Neuronal stem cell (in vitro differentiated cells): ENCODE measurements at regions not wholly inside any gene's neighbourhood (a gene's known extent, or its start where the extent isn't known, plus 50 kb on each side); places are given as distances from the start of the nearest gene placed in this dataset.
"Not testable (repeated sequence)": the region's sequence is repeated elsewhere in the genome, so short reads cannot be mapped to it uniquely, and the experiment has no call there.

Experiments
- DNase-seq: peaks from one replicate; pipeline ENCODE4 v3.0.0-alpha.2; 2013; ENCODE audit warnings: low spot score
- H2AFZ ChIP-seq: one replicate; pipeline ENCODE4 v1.6.1; 2013; ENCODE audit warnings: mild to moderate bottlenecking, low read length, inconsistent platforms
- H2AK5ac ChIP-seq: 2 replicates; pipeline ENCODE4 v1.6.1; 2013; ENCODE audit warnings: low read depth, mild to moderate bottlenecking, inconsistent platforms, low read length, moderate library complexity, mixed read lengths
- H2BK120ac ChIP-seq: 2 replicates; pipeline ENCODE4 v1.6.1; 2013; ENCODE audit warnings: low read depth, mild to moderate bottlenecking, inconsistent platforms, low read length, moderate library complexity, mixed read lengths
- H2BK12ac ChIP-seq: one replicate; pipeline ENCODE4 v1.6.1; 2013; ENCODE audit warnings: low read length, inconsistent platforms
- H2BK15ac ChIP-seq: 2 replicates; pipeline ENCODE4 v1.6.1; 2013; ENCODE audit warnings: mild to moderate bottlenecking, low read length, inconsistent platforms, mixed read lengths
- H2BK5ac ChIP-seq: one replicate; pipeline ENCODE4 v1.6.1; 2013; ENCODE audit warnings: inconsistent platforms, mild to moderate bottlenecking, low read length, moderate library complexity
- H3K14ac ChIP-seq: one replicate; pipeline ENCODE4 v1.6.1; 2013; ENCODE audit warnings: low read length, inconsistent platforms
- H3K18ac ChIP-seq: 2 replicates; pipeline ENCODE4 v1.6.1; 2013; ENCODE audit warnings: low read length, inconsistent platforms
- H3K23ac ChIP-seq: 2 replicates; pipeline ENCODE4 v1.6.1; 2013; ENCODE audit warnings: low read depth, mild to moderate bottlenecking, mixed read lengths, low read length, inconsistent platforms; ENCODE audit not compliant: poor library complexity
- H3K27ac ChIP-seq: replicated peaks from 3 replicates; pipeline ENCODE4 v1.5.1; 2013; ENCODE audit warnings: low read length, inconsistent platforms
- H3K27me3 ChIP-seq, 3 experiments: 2 replicates each; pipeline ENCODE4 v1.6.1; 2013; ENCODE audit warnings: low read length in 3 of 3, mild to moderate bottlenecking in 2 of 3, inconsistent platforms in 1 of 3, low read depth in 1 of 3, mixed read lengths in 1 of 3, moderate library complexity in 1 of 3; ENCODE audit not compliant: control insufficient read depth in 3 of 3, insufficient read depth in 3 of 3
- H3K36me3 ChIP-seq, 2 donors: replicated peaks in 1 of 2; 2 replicates each; pipeline ENCODE4 v1.6.1; 2013; ENCODE audit warnings: low read length in 2 of 2; ENCODE audit not compliant: control insufficient read depth in 2 of 2, insufficient read depth in 2 of 2
- H3K4ac ChIP-seq: 2 replicates; pipeline ENCODE4 v1.6.1; 2013; ENCODE audit warnings: inconsistent platforms, mild to moderate bottlenecking, low read length, moderate library complexity
- H3K4me1 ChIP-seq, 2 donors: 1 replicate in 1 of 2; 2 replicates in 1 of 2; pipeline ENCODE4 v1.6.1; 2013; ENCODE audit warnings: low read length in 2 of 2, low read depth in 1 of 2; ENCODE audit not compliant: control insufficient read depth in 2 of 2, insufficient read depth in 1 of 2
- H3K4me2 ChIP-seq: one replicate; pipeline ENCODE4 v1.6.1; 2013; ENCODE audit warnings: mild to moderate bottlenecking, low read length, inconsistent platforms; ENCODE audit not compliant: insufficient read depth, poor library complexity, severe bottlenecking
- H3K4me3 ChIP-seq, 2 donors: 2 replicates each; pipeline ENCODE4 v1.5.1; 2013; ENCODE audit warnings: low read length in 2 of 2, mild to moderate bottlenecking in 2 of 2, inconsistent platforms in 1 of 2, moderate library complexity in 1 of 2
- H3K79me1 ChIP-seq: one replicate; pipeline ENCODE4 v1.6.1; 2013; ENCODE audit warnings: low read depth, mild to moderate bottlenecking, inconsistent platforms, low read length, moderate library complexity
- H3K9ac ChIP-seq: one replicate; pipeline ENCODE4 v1.6.1; 2013; ENCODE audit warnings: mild to moderate bottlenecking, low read depth, low read length, inconsistent platforms; ENCODE audit not compliant: poor library complexity
- H3K9me3 ChIP-seq, 2 donors: replicated peaks in 1 of 2; 2 replicates each; pipeline versions ENCODE3 to v1.6.1; 2013; ENCODE audit warnings: low read length in 2 of 2, mild to moderate bottlenecking in 2 of 2, inconsistent platforms in 1 of 2, low read depth in 1 of 2, mixed read lengths in 1 of 2, moderate library complexity in 1 of 2; ENCODE audit not compliant: control insufficient read depth in 2 of 2, insufficient read depth in 1 of 2
- H4K8ac ChIP-seq: one replicate; pipeline ENCODE4 v1.6.1; 2013; ENCODE audit warnings: low read depth, mild to moderate bottlenecking, inconsistent platforms, low read length, moderate library complexity
- H4K91ac ChIP-seq: one replicate; pipeline ENCODE4 v1.6.1; 2013; ENCODE audit warnings: low read length, low read depth, mild to moderate bottlenecking, inconsistent platforms; ENCODE audit not compliant: poor library complexity
- WGBS, 2 donors: extraction: QIAGEN DNeasy Blood & Tissue Kit; methylation state at CpG; one replicate each; pipeline ENCODE4 v1.1.7; 2013; ENCODE audit warnings: missing lambda C conversion rate in 2 of 2, mixed read lengths in 1 of 2; ENCODE audit not compliant: insufficient read length in 2 of 2, insufficient replicate concordance in 1 of 2; ENCODE audit errors: extremely low coverage in 2 of 2; 5-methylcytosine and 5-hydroxymethylcytosine counted together

DNA sequence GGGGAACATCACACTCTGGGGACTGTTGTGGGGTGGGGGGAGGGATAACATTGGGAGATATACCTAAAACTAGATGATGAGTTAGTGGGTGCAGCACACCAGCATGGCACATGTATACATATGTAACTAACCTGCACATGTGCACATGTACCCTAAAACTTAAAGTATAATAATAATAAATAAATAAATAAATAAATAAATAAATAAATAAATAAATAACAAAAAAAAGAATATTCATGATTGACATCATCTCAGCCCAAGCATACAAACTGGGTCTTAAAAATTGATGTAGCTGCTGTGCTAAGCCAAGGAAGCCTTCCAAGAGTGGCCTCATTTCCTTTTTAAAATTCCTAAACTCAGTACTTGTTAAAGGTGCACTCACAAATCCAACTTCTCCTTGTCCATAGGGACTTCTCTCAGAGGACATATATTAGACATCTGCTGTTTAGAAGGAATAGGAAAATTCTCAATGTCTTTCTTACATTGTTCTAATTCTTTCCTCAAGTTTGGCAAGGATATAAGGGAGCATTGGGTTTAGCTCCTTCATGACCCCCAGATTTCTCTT is 1235.4 kb downstream of the CNTNAP5 start:
- H3K23ac ChIP-seq, DNase-seq: not testable (repeated sequence)

DNA sequence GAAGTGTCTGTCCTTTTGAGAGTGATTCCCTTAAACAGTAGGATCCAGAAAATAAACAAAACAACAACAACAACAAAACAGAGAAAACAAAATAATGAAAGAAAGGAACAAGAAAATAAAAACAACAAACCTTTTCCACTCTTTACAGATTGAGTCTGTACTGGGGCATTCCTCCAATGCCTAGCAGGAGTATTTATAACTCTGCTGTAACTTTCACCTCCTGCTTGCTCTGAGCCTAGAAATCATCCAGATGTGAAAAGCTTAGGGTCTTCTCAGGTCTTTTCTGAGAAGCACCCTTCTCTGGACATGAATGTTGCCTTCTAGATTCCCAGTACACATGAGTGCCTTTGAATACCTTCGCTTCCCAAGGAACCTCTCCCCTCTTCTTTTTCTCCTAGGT is 1239.4 kb downstream of the CNTNAP5 start:
- H2BK12ac ChIP-seq: no peak overlapping the region
- no peak overlapping the region for H3K9ac ChIP-seq
- no CpG with 5 or more reads among the region's 1 CpG for WGBS, 2 donors
- no peak overlapping the region for H4K91ac ChIP-seq
- H3K18ac ChIP-seq: no peak overlapping the region
- H3K4me1 ChIP-seq: peaks cover 0 to 2% of the 10 kb centered on the region in 2 donors
- H3K23ac ChIP-seq: no peak overlapping the region
- no peak overlapping the region for H3K4me2 ChIP-seq
- H2AK5ac ChIP-seq: no peak overlapping the region
- no peak overlapping the region for H3K4ac ChIP-seq
- H4K8ac ChIP-seq: no peak overlapping the region
- H2BK120ac ChIP-seq: no peak overlapping the region
- H2BK5ac ChIP-seq: no peak overlapping the region
- no peaks in the 10 kb centered on the region for H3K9me3 ChIP-seq
- H3K36me3 ChIP-seq: no peaks in the 10 kb centered on the region
- no peak overlapping the region for H3K4me3 ChIP-seq
- H2BK15ac ChIP-seq: no peak overlapping the region
- no peak overlapping the region for H3K27ac ChIP-seq
- DNase-seq: no peak
- no peaks in the 10 kb centered on the region for H3K79me1 ChIP-seq
- H3K14ac ChIP-seq: no peak overlapping the region
- H2AFZ ChIP-seq: no peak overlapping the region
- H3K27me3 ChIP-seq: no peaks in the 10 kb centered on the region

More for the DNA sequence above, 1235.4 kb downstream of the CNTNAP5 start:
- H3K79me1 ChIP-seq, H3K27me3 ChIP-seq, H3K18ac ChIP-seq, H4K91ac ChIP-seq, H3K14ac ChIP-seq, H3K4me3 ChIP-seq, H2AFZ ChIP-seq, H4K8ac ChIP-seq, H2AK5ac ChIP-seq, H3K4ac ChIP-seq, H2BK15ac ChIP-seq, H3K36me3 ChIP-seq, H2BK120ac ChIP-seq, H3K27ac ChIP-seq, H3K4me2 ChIP-seq, H2BK12ac ChIP-seq, H3K4me1 ChIP-seq, H3K9me3 ChIP-seq, H2BK5ac ChIP-seq, H3K9ac ChIP-seq: not testable (repeated sequence)

DNA sequence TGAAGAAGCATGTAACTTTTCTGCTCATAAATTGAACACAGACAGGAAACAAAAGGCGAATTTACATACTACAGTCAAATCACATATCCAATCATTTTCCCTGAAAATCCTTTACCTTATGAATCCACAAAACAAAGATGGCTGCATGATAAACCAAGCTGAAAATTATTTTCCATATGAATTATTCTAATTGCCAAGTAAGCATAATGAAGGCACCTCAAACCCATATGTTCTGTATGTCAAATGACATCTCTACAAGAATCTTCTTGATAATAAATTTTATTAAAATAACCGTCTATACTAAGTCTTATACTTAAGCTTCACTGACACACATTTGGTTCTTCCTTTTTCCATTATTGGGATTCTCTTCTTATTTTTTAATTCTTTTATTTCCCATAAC is 1242.6 kb downstream of the CNTNAP5 start:
- Histone ChIP-seq H3K4me3 (no peak overlapping the region), H4K91ac (no peak overlapping the region), H3K9me3 (no peaks in the 10 kb centered on the region), H2AK5ac (no peak overlapping the region), H3K27ac (no peak overlapping the region), H2BK5ac (no peak overlapping the region), H2BK12ac (no peak overlapping the region), H4K8ac (no peak overlapping the region), H3K14ac (no peak overlapping the region), H2BK15ac (no peak overlapping the region), H3K23ac (no peak overlapping the region), H3K36me3 (no peaks in the 10 kb centered on the region), H2AFZ (no peak overlapping the region), H3K4me2 (no peak overlapping the region), H3K27me3 (no peaks in the 10 kb centered on the region), H3K79me1 (no peaks in the 10 kb centered on the region), H3K4ac (no peak overlapping the region), H3K18ac (no peak overlapping the region), H2BK120ac (no peak overlapping the region), H3K4me1 (no peaks in the 10 kb centered on the region), H3K9ac (no peak overlapping the region)
- WGBS, 2 donors: no CpG with 5 or more reads among the region's 2 CpGs
- no peak for DNase-seq

DNA sequence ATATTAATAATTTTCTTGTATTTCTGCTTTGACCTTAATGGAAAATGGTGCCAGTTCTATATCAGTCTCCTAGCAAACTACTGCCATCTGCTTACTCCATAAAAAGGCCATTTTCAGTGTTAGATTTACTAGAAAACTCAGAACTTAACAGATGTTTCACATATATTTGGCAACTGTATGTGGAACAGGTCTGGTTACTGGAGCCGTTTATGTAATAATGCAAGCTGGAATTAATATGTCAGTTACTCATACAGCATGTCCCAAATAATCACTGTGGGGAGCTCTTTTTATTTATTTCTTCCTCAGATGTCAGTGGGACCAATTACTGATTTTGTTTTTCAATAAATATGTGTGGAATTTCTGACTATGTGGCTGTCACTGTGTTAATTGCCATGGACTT is 1247.6 kb downstream of the CNTNAP5 start:
- H3K23ac ChIP-seq: no peak overlapping the region
- no peak overlapping the region for H3K18ac ChIP-seq
- H3K4me3 ChIP-seq: no peak overlapping the region
- H3K27ac ChIP-seq: no peak overlapping the region
- no peak overlapping the region for H3K14ac ChIP-seq
- H2AFZ ChIP-seq: no peak overlapping the region
- no peaks in the 10 kb centered on the region for H3K36me3 ChIP-seq
- no peak for DNase-seq
- WGBS, 2 donors: no CpG with 5 or more reads among the region's 1 CpG
- H3K9me3 ChIP-seq: no peaks in the 10 kb centered on the region
- H2BK120ac ChIP-seq: no peak overlapping the region
- no peak overlapping the region for H2AK5ac ChIP-seq
- no peak overlapping the region for H4K8ac ChIP-seq
- H2BK12ac ChIP-seq: no peak overlapping the region
- H3K4ac ChIP-seq: no peak overlapping the region
- H3K79me1 ChIP-seq: no peaks in the 10 kb centered on the region
- H3K9ac ChIP-seq: no peak overlapping the region
- no peaks in the 10 kb centered on the region for H3K27me3 ChIP-seq
- H2BK15ac ChIP-seq: no peak overlapping the region
- H2BK5ac ChIP-seq: no peak overlapping the region
- no peak overlapping the region for H4K91ac ChIP-seq
- no peak overlapping the region for H3K4me2 ChIP-seq
- no peaks in the 10 kb centered on the region for H3K4me1 ChIP-seq
